Motor neuron (in vitro differentiated cells): ENCODE measurements at regions not wholly inside any gene's neighbourhood (a gene's known extent, or its start where the extent isn't known, plus 50 kb on each side); places are given as distances from the start of the nearest gene placed in this dataset.

Experiments used
- ATAC-seq, 8 experiments: fragments of 200-7000 bp; cut with Tn5 transposase; replicated peaks in 6 of 8; 2 replicates each; pipeline ENCODE4 v1.8.0; 2021; ENCODE audit warnings: mild to moderate bottlenecking in 8 of 8, moderate library complexity in 8 of 8
- H3K27ac ChIP-seq, 2 donors: fragments of 250-450 bp; sonication (Bioruptor Pico); 2 replicates each; pipeline ENCODE4 v1.9.0; 2021; ENCODE audit warnings: antibody characterized with exemption in 2 of 2, mild to moderate bottlenecking in 2 of 2, moderate library complexity in 1 of 2
- H3K4me1 ChIP-seq, 2 donors: fragments of 250-450 bp; sonication (Bioruptor Pico); replicated peaks in 1 of 2; 2 replicates each; pipeline ENCODE4 v1.6.1; 2021; ENCODE audit warnings: antibody characterized with exemption in 2 of 2, mild to moderate bottlenecking in 2 of 2, moderate library complexity in 1 of 2
- H3K4me3 ChIP-seq, 5 donors: fragments of 250-450 bp; sonication (Bioruptor Pico); 2 replicates each; pipeline ENCODE4 v1.9.0; 2021; ENCODE audit warnings: antibody characterized with exemption in 5 of 5, mild to moderate bottlenecking in 5 of 5, moderate library complexity in 4 of 5
- WGBS, 10 experiments: fragments of 450-650 bp; shearing (Covaris generic); methylation state at CpG; one replicate each; pipeline ENCODE4 v1.0.0; 2022; 5-methylcytosine and 5-hydroxymethylcytosine counted together
- in situ Hi-C, 9 experiments: fragments of 400-800 bp; cut with MboI; loops; one replicate each; pipeline ENCODE4 v1.15.0; 2021; ENCODE audit warnings: low sequenced_read_pairs in 9 of 9, low pct_unique_long_range_greater_than_20kb in 2 of 9; ENCODE audit not compliant: unreplicated experiment in 9 of 9

GRCh38 chr1:83766241-83766691 lies 232.7 kb downstream of the TTLL7 start:
- peaks cover 22 to 24% of the 10 kb centered on the region in 2 donors for H3K4me1 ChIP-seq
- no peak overlapping the region for H3K4me3 ChIP-seq
- in situ Hi-C loops: no loop called here
- no peak overlapping the region for H3K27ac ChIP-seq
- no peak for ATAC-seq
- WGBS, 10 experiments: 0 to 100% (median 100%) methylated on average over 1 of the region's 1 CpG; no CpG with 5 or more reads in 4 of the 10 experiments

- 7 to 84% (median 68%) methylated on average over 2 to 3 of the region's 3 CpGs for WGBS, 10 experiments
- H3K4me1 ChIP-seq: peaks cover 26 to 27% of the 10 kb centered on the region in 2 donors
These were observed 233.8 kb downstream of the TTLL7 start for GRCh38 chr1:83765125-83765524.

GRCh38 chr1:83764209-83764608 lies 234.7 kb downstream of the TTLL7 start:
- Histone ChIP-seq H3K27ac (no peak overlapping the region), H3K4me1 (peaks cover 21 to 24% of the 10 kb centered on the region in 2 donors), H3K4me3 (no peak overlapping the region)
- 0 to 84% (median 56%) methylated on average over 1 to 2 of the region's 2 CpGs; no CpG with 5 or more reads in 1 of the 10 experiments for WGBS, 10 experiments
- in situ Hi-C loops: no loop called here
- ATAC-seq: no peak

More at GRCh38 chr1:83765125-83765524, 233.8 kb downstream of the TTLL7 start:
- H3K27ac ChIP-seq: no peak overlapping the region
- no peak for ATAC-seq
- H3K4me3 ChIP-seq: no peak overlapping the region
- in situ Hi-C loops: no loop called here

GRCh38 chr1:83763361-83764095 lies 235.4 kb downstream of the TTLL7 start:
- Histone ChIP-seq H3K4me3 (no peak overlapping the region), H3K4me1 (peaks cover 20 to 21% of the 10 kb centered on the region in 2 donors), H3K27ac (no peak overlapping the region)
- in situ Hi-C loops: no loop called here
- 14 to 82% (median 57%) methylated on average over 3 to 6 of the region's 6 CpGs for WGBS, 10 experiments
- ATAC-seq: no peak

GRCh38 chr1:83762416-83762815 lies 236.5 kb downstream of the TTLL7 start:
- 8 to 92% (median 79%) methylated on average over 1 to 5 of the region's 5 CpGs for WGBS, 10 experiments
- in situ Hi-C loops: no loop called here
- H3K27ac ChIP-seq: no peak overlapping the region
- H3K4me1 ChIP-seq: peaks cover 20 to 21% of the 10 kb centered on the region in 2 donors
- H3K4me3 ChIP-seq: no peak overlapping the region
- ATAC-seq: no peak

GRCh38 chr1:83762039-83762365 lies 236.9 kb downstream of the TTLL7 start:
- 20 to 76% (median 50%) methylated on average over 2 to 3 of the region's 3 CpGs; no CpG with 5 or more reads in 5 of the 10 experiments for WGBS, 10 experiments
- Histone ChIP-seq H3K27ac (no peak overlapping the region), H3K4me3 (no peak overlapping the region), H3K4me1 (peaks cover 20 to 21% of the 10 kb centered on the region in 2 donors)
- peak in 1 of 8 experiments; percentile 12 for ATAC-seq
- in situ Hi-C loops: no loop called here

- peak in 5 of 8 experiments; percentile 39 to 78 (median 70) for ATAC-seq
- in situ Hi-C loops: no loop called here
- Histone ChIP-seq H3K4me3 (no peak overlapping the region), H3K4me1 (peaks cover 20 to 21% of the 10 kb centered on the region in 2 donors), H3K27ac (no peak overlapping the region)
- 0 to 69% (median 39%) methylated on average over 1 to 8 of the region's 8 CpGs; no CpG with 5 or more reads in 2 of the 10 experiments for WGBS, 10 experiments
These were observed 237.5 kb downstream of the TTLL7 start for GRCh38 chr1:83761167-83762038.

GRCh38 chr1:83760226-83761021 lies 238.5 kb downstream of the TTLL7 start:
- in situ Hi-C loops: no loop called here
- peaks cover 20 to 21% of the 10 kb centered on the region in 2 donors for H3K4me1 ChIP-seq
- ATAC-seq: peak in 4 of 8 experiments; percentile 33 to 77 (median 48)
- H3K4me3 ChIP-seq: no peak overlapping the region
- no peak overlapping the region for H3K27ac ChIP-seq
- WGBS, 10 experiments: 27 to 97% (median 80%) methylated on average over 2 to 6 of the region's 6 CpGs; no CpG with 5 or more reads in 2 of the 10 experiments

- in situ Hi-C loops: no loop called here
- ATAC-seq: no peak
- Histone ChIP-seq H3K27ac (no peak overlapping the region), H3K4me3 (no peak overlapping the region), H3K4me1 (peaks cover 13 to 16% of the 10 kb centered on the region in 2 donors)
- WGBS, 10 experiments: 20 to 100% (median 92%) methylated on average over 1 to 8 of the region's 8 CpGs; no CpG with 5 or more reads in 1 of the 10 experiments
These were observed 241.8 kb downstream of the TTLL7 start for GRCh38 chr1:83756984-83757717.

- Histone ChIP-seq H3K4me1 (peaks cover 4 to 8% of the 10 kb centered on the region in 2 donors), H3K27ac (no peak overlapping the region), H3K4me3 (no peak overlapping the region)
- in situ Hi-C loops: no loop called here
- no peak for ATAC-seq
- WGBS, 10 experiments: 0 to 100% (median 73%) methylated on average over 1 to 2 of the region's 2 CpGs; no CpG with 5 or more reads in 2 of the 10 experiments
These were observed 247.3 kb downstream of the TTLL7 start for GRCh38 chr1:83751602-83752001.

- WGBS, 10 experiments: 0 to 93% (median 75%) methylated on average over 1 of the region's 1 CpG; no CpG with 5 or more reads in 1 of the 10 experiments
- no peak for ATAC-seq
- Histone ChIP-seq H3K4me3 (no peak overlapping the region), H3K4me1 (peaks cover 4 to 10% of the 10 kb centered on the region in 2 donors), H3K27ac (no peak overlapping the region)
- in situ Hi-C loops: no loop called here
These were observed 248.7 kb downstream of the TTLL7 start for GRCh38 chr1:83750201-83750600.
